ENCODE measurements at regions not wholly inside any gene's neighbourhood (a gene's known extent, or its start where the extent isn't known, plus 50 kb on each side); places are given as distances from the start of the nearest gene placed in this dataset.

DNA sequence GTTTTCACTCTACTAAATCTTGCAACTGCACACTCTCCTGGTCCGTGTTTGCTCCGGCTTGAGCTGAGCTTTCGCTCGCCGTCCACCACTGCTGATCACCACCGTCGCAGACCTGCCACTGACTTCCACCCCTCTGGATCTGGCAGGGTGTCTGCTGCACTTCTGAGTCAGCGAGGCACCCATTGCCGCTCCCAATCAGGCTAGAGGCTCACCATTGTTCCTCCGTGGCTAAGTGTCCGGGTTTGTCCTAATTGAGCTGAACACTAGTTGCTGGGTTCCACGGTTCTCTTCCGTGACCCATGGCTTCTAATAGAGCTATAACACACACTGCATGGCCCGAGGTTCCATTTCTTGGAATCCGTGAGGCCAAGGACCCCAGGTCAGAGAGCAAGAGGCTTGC, 98.6 kb upstream of the GPR6 start:
- TF ChIP-seq, protein P1, sequence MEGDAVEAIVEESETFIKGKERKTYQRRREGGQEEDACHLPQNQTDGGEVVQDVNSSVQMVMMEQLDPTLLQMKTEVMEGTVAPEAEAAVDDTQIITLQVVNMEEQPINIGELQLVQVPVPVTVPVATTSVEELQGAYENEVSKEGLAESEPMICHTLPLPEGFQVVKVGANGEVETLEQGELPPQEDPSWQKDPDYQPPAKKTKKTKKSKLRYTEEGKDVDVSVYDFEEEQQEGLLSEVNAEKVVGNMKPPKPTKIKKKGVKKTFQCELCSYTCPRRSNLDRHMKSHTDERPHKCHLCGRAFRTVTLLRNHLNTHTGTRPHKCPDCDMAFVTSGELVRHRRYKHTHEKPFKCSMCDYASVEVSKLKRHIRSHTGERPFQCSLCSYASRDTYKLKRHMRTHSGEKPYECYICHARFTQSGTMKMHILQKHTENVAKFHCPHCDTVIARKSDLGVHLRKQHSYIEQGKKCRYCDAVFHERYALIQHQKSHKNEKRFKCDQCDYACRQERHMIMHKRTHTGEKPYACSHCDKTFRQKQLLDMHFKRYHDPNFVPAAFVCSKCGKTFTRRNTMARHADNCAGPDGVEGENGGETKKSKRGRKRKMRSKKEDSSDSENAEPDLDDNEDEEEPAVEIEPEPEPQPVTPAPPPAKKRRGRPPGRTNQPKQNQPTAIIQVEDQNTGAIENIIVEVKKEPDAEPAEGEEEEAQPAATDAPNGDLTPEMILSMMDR (IDR thresholded peaks at IDR 0.05) = no peak
- TF ChIP-seq EP300 (IDR thresholded peaks at IDR 0.05) (no peak), POLR2A (IDR thresholded peaks at IDR 0.05) (no peak), POLR2AphosphoS5 (IDR thresholded peaks at IDR 0.05) (no peak)

Measured in gastroesophageal sphincter (tissue), 3 donors.